AG04450 (cell line): ENCODE measurements at regions not wholly inside any gene's neighbourhood (a gene's known extent, or its start where the extent isn't known, plus 50 kb on each side); places are given as distances from the start of the nearest gene placed in this dataset.

Source experiments
- CTCF ChIA-PET: fragments of 300-600, 350-600 bp; formaldehyde crosslinking; extraction: SDS; loops from one replicate; lab custom pipeline; 2022; ENCODE audit warnings: antibody characterized with exemption, inconsistent platforms; lab: Charles Lee
- POLR2A ChIA-PET: fragments of 350-600 bp; formaldehyde crosslinking; extraction: SDS; loops from one replicate; lab custom pipeline; 2021; ENCODE audit warnings: antibody characterized with exemption, inconsistent platforms; lab: Yijun Ruan, JAX
- DNase-seq: peaks from one replicate; pipeline ENCODE4 v3.0.0-alpha.2; 2011; ENCODE audit warnings: low read depth, low spot score
- H3K27ac ChIP-seq: one replicate; pipeline ENCODE4 v1.5.1; 2012; ENCODE audit warnings: low read depth, low read length, control low read depth
- H3K27me3 ChIP-seq: one replicate; pipeline ENCODE4 v1.6.0; 2012; ENCODE audit warnings: low read length; ENCODE audit not compliant: control insufficient read depth, insufficient read depth
- H3K4me3 ChIP-seq: 2 replicates; pipeline ENCODE4 v1.5.1; 2011; ENCODE audit warnings: mild to moderate bottlenecking, low read depth, low read length, control low read depth
- H3K9me3 ChIP-seq: 2 replicates; pipeline ENCODE4 v1.5.1; 2012; ENCODE audit warnings: low read length; ENCODE audit not compliant: control insufficient read depth, insufficient read depth
- CTCF ChIP-seq: IDR thresholded peaks from 2 replicates; pipeline ENCODE4 v1.5.1; 2011; ENCODE audit warnings: low read depth, low read length, control low read depth, inconsistent platforms

- Histone ChIP-seq H3K9me3 (no peaks in the 10 kb centered on the region), H3K27me3 (no peaks in the 10 kb centered on the region), H3K27ac (no peak overlapping the region), H3K4me3 (no peak overlapping the region)
- CTCF ChIA-PET, result interaction anchor here (1.3 to 1.5 kb wide), 2 partner anchors 55 to 390 kb away, joined by 3 to 6 read pairs; no protein-coding TSS in a partner anchor
- no peak for TF ChIP-seq CTCF
- POLR2A ChIA-PET, result interaction anchor here (1.0 kb wide), 1 partner anchor 280 kb away, joined by 4 read pairs; the partner anchor contains the start of gene DUSP6
- no peak for DNase-seq
These were observed 279.8 kb downstream of the DUSP6 start for GRCh38 chr12:89072294-89073026.

GRCh38 chr12:89070603-89071002 lies 281.7 kb downstream of the DUSP6 start:
- DNase-seq, result no peak
- H3K27ac ChIP-seq, result no peak overlapping the region
- H3K9me3 ChIP-seq, result no peaks in the 10 kb centered on the region
- ChIA-PET CTCF (no interaction called here), POLR2A (no interaction called here)
- TF ChIP-seq CTCF, result no peak
- no peaks in the 10 kb centered on the region for H3K27me3 ChIP-seq
- no peak overlapping the region for H3K4me3 ChIP-seq

- no peak for DNase-seq
- H3K27me3 ChIP-seq, result no peaks in the 10 kb centered on the region
- no peak for TF ChIP-seq CTCF
- CTCF ChIA-PET, result no interaction called here
- no peak overlapping the region for H3K27ac ChIP-seq
- H3K4me3 ChIP-seq, result no peak overlapping the region
- H3K9me3 ChIP-seq, result no peaks in the 10 kb centered on the region
- POLR2A ChIA-PET, result no interaction called here
These were observed 282.9 kb downstream of the DUSP6 start for GRCh38 chr12:89069431-89069830.

GRCh38 chr12:89067421-89068187 lies 284.7 kb downstream of the DUSP6 start:
- Histone ChIP-seq H3K4me3 (no peak overlapping the region), H3K9me3 (no peaks in the 10 kb centered on the region), H3K27ac (peak overlapping the region; percentile 25), H3K27me3 (no peaks in the 10 kb centered on the region)
- DNase-seq, result peak; percentile 55
- TF ChIP-seq CTCF, result no peak
- ChIA-PET POLR2A (no interaction called here), CTCF (no interaction called here)

GRCh38 chr12:89064780-89065179 lies 287.5 kb downstream of the DUSP6 start:
- Histone ChIP-seq H3K27me3 (no peaks in the 10 kb centered on the region), H3K4me3 (no peak overlapping the region), H3K27ac (no peak overlapping the region), H3K9me3 (no peaks in the 10 kb centered on the region)
- ChIA-PET POLR2A (no interaction called here), CTCF (no interaction called here)
- TF ChIP-seq CTCF, result no peak
- no peak for DNase-seq
